ENCODE measurements at regions not wholly inside any gene's neighbourhood (a gene's known extent, or its start where the extent isn't known, plus 50 kb on each side); places are given as distances from the start of the nearest gene placed in this dataset.
"Not testable (repeated sequence)": the region's sequence is repeated elsewhere in the genome, so short reads cannot be mapped to it uniquely, and the experiment has no call there.

GRCh38 chr7:156566812-156567549, 73.6 kb upstream of the RNF32 start:
- no TSS peak for BruUV-seq (replicated peaks)

GRCh38 chr7:156565002-156565401, 75.6 kb upstream of the RNF32 start:
- intact Hi-C loops (cut with micrococcal nuclease; ENCODE audit: unreplicated experiment); CTCF ChIA-PET; H3K4me1 Mint-ChIP-seq (ENCODE audit: low read depth, unreplicated experiment); H3K36me3 Mint-ChIP-seq (ENCODE audit: insufficient read depth, unreplicated experiment); H3K9me3 Mint-ChIP-seq (ENCODE audit: low read depth, unreplicated experiment); DNase-seq; H3K4me3 Mint-ChIP-seq (ENCODE audit: low read depth, unreplicated experiment); H3K27ac Mint-ChIP-seq (ENCODE audit: unreplicated experiment); BruUV-seq (replicated peaks): not testable (repeated sequence)
- peaks cover 32% of the 10 kb centered on the region for H3K27me3 Mint-ChIP-seq (ENCODE audit: unreplicated experiment)

More at GRCh38 chr7:156566812-156567549, 73.6 kb upstream of the RNF32 start:
- H3K27ac Mint-ChIP-seq (ENCODE audit: unreplicated experiment), result no peak overlapping the region
- intact Hi-C loops (cut with micrococcal nuclease; ENCODE audit: unreplicated experiment), result no loop called here
- H3K9me3 Mint-ChIP-seq (ENCODE audit: low read depth, unreplicated experiment), result peaks cover 4% of the 10 kb centered on the region
- DNase-seq, result no peak
- H3K4me3 Mint-ChIP-seq (ENCODE audit: low read depth, unreplicated experiment), result no peak overlapping the region
- no peaks in the 10 kb centered on the region for H3K36me3 Mint-ChIP-seq (ENCODE audit: insufficient read depth, unreplicated experiment)
- H3K4me1 Mint-ChIP-seq (ENCODE audit: low read depth, unreplicated experiment), result peaks cover 5% of the 10 kb centered on the region
- no peak for TF ChIP-seq CTCF (IDR thresholded peaks at IDR 0.05; ENCODE audit: unreplicated experiment)
- H3K27me3 Mint-ChIP-seq (ENCODE audit: unreplicated experiment), result peaks cover 20% of the 10 kb centered on the region
- CTCF ChIA-PET, result interaction anchor here (1.2 kb wide), 1 partner anchor 74 kb away, joined by 3 read pairs; no protein-coding TSS in a partner anchor

- no peak for DNase-seq
- CTCF ChIA-PET, result no interaction called here
- H3K4me1 Mint-ChIP-seq (ENCODE audit: low read depth, unreplicated experiment), result no peaks in the 10 kb centered on the region
- intact Hi-C loops (cut with micrococcal nuclease; ENCODE audit: unreplicated experiment), result no loop called here
- H3K4me3 Mint-ChIP-seq (ENCODE audit: low read depth, unreplicated experiment), result no peak overlapping the region
- H3K27ac Mint-ChIP-seq (ENCODE audit: unreplicated experiment), result no peak overlapping the region
- peaks cover 32% of the 10 kb centered on the region for H3K27me3 Mint-ChIP-seq (ENCODE audit: unreplicated experiment)
- no TSS peak for BruUV-seq (replicated peaks)
- H3K36me3 Mint-ChIP-seq (ENCODE audit: insufficient read depth, unreplicated experiment), result no peaks in the 10 kb centered on the region
- peaks cover 4% of the 10 kb centered on the region for H3K9me3 Mint-ChIP-seq (ENCODE audit: low read depth, unreplicated experiment)
- TF ChIP-seq CTCF (IDR thresholded peaks at IDR 0.05; ENCODE audit: unreplicated experiment), result no peak
These were observed 79.9 kb upstream of the RNF32 start for GRCh38 chr7:156560696-156561095.

- no peak overlapping the region for H3K27ac Mint-ChIP-seq (ENCODE audit: unreplicated experiment)
- CTCF ChIA-PET, result no interaction called here
- H3K4me1 Mint-ChIP-seq (ENCODE audit: low read depth, unreplicated experiment), result no peaks in the 10 kb centered on the region
- no peak overlapping the region for H3K4me3 Mint-ChIP-seq (ENCODE audit: low read depth, unreplicated experiment)
- TF ChIP-seq CTCF (IDR thresholded peaks at IDR 0.05; ENCODE audit: unreplicated experiment), result no peak
- intact Hi-C loops (cut with micrococcal nuclease; ENCODE audit: unreplicated experiment), result no loop called here
- DNase-seq, result no peak
- H3K9me3 Mint-ChIP-seq (ENCODE audit: low read depth, unreplicated experiment), result peaks cover 4% of the 10 kb centered on the region
- H3K36me3 Mint-ChIP-seq (ENCODE audit: insufficient read depth, unreplicated experiment), result no peaks in the 10 kb centered on the region
- H3K27me3 Mint-ChIP-seq (ENCODE audit: unreplicated experiment), result peaks cover 32% of the 10 kb centered on the region
- no TSS peak for BruUV-seq (replicated peaks)
These were observed 80.5 kb upstream of the RNF32 start for GRCh38 chr7:156560075-156560474.

- Mint-ChIP-seq H3K9me3 (ENCODE audit: low read depth, unreplicated experiment) (no peaks in the 10 kb centered on the region), H3K36me3 (ENCODE audit: insufficient read depth, unreplicated experiment) (no peaks in the 10 kb centered on the region), H3K4me3 (ENCODE audit: low read depth, unreplicated experiment) (no peak overlapping the region), H3K4me1 (ENCODE audit: low read depth, unreplicated experiment) (no peaks in the 10 kb centered on the region), H3K27me3 (ENCODE audit: unreplicated experiment) (peaks cover 31% of the 10 kb centered on the region), H3K27ac (ENCODE audit: unreplicated experiment) (no peak overlapping the region)
- no peak for TF ChIP-seq CTCF (IDR thresholded peaks at IDR 0.05; ENCODE audit: unreplicated experiment)
- no TSS peak for BruUV-seq (replicated peaks)
- no peak for DNase-seq
- intact Hi-C loops (cut with micrococcal nuclease; ENCODE audit: unreplicated experiment), result no loop called here
- CTCF ChIA-PET, result no interaction called here
These were observed 81.6 kb upstream of the RNF32 start for GRCh38 chr7:156559001-156559400.
